ENCODE measurements at regions not wholly inside any gene's neighbourhood (a gene's known extent, or its start where the extent isn't known, plus 50 kb on each side); places are given as distances from the start of the nearest gene placed in this dataset.
"Not testable (repeated sequence)": the region's sequence is repeated elsewhere in the genome, so short reads cannot be mapped to it uniquely, and the experiment has no call there.

DNA sequence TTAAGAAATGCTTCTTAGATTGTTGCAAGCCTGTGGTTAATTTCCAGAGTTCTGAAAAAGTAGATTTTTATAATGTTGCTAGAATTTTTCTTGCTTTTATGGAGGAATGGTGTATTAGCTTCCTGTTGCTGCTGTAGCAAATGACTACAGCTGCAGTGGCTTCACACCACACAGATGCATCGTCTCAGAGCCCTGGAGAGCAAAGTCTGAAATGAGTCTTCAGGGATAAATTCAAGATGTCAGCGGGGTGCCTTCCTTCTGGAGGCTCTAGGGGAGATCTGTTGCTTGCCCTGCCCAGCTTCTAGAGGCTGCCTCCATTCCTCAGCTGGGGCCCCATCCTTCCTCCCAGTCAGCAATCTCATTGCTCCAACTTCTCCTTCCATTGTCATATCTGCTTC lies 187.8 kb downstream of the ZNF516 start:
- no peak for DNase-seq

DNA sequence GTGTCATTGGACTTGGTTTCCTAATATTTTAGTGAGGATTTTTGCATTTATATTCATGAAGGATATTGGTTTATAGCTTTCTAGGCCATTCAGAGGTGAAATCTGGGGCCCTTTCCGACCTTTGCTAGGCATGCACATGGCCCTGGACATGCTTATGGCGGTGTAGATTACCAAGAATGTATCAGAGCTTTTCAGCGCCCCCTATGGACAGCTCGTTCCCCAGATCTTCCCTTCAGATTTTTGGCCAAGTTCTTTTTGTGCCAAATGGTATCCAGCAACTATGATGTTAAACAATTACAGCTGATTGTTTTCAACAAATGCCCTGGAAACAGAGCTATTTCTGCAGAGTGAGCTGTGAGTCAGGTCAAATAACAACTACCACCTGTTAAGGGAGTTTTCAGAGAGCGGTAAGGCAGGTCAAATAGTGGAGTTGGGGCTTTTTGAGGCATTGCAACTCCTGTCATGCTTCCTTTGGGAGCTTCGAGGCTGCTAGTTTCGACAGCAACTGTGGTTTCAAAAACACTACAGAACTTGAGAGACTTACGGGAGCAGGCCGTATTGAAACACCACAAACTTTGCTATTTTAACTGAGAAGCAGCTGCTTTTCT lies 188.3 kb downstream of the ZNF516 start:
- DNase-seq: peak; percentile 33

- no peak for DNase-seq
Observed at GRCh38 chr18:76285866-76286265, 209.2 kb downstream of the ZNF516 start.

GRCh38 chr18:76281565-76281964 lies 213.5 kb downstream of the ZNF516 start:
- no peak for DNase-seq

DNA sequence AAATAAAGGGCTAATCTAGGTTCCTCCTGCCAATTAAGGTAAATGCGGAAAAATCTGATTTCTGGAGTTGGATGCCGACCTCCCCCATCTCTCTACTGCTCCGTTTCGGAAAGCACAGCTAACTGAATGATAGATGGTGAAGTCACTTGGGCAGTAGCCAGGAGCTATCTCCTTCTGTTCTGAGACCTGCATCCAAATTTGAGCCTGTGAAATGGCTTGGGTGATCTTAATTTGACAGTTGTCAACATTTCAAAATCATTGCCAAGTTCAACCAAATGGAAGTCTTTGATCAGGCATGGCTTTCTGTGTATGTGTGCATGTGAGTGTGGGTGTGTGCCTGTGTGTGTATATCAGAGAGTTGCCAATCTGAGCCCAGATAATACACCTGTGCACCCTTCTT lies 217.2 kb downstream of the ZNF516 start:
- no peak for DNase-seq

DNA sequence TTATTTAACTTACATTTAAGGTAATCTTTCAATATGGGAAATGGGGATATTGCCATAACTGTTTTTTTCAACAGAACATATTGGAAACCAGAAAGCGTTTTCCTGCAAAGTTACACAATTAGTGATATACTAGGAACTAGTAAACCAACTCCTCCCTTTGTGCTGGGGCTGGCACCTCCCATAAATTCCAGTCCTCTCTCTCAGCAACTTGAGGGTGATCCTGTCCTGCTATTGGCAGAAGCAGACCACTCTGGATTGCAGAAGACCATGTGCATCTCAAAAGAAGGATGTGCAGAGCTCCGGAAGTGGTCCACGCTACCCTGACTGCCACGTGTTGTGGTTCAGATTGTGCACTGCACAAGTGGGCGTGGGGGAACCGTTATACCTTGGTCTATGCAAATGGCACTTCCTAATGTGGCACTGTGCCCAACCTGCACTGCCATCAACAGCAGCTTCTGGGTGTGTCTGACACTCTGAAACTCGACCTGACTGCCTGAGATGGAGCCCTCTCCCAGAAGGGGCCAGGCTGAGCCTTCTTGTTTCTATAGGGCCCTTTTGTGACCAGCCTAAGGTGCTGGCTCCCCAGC lies 219.2 kb downstream of the ZNF516 start:
- peak; percentile 72 for DNase-seq

- peak; percentile 64 for DNase-seq
Observed at GRCh38 chr18:76274468-76275289, 220.4 kb downstream of the ZNF516 start.

GRCh38 chr18:76273956-76274355 lies 221.1 kb downstream of the ZNF516 start:
- no peak for DNase-seq

DNA sequence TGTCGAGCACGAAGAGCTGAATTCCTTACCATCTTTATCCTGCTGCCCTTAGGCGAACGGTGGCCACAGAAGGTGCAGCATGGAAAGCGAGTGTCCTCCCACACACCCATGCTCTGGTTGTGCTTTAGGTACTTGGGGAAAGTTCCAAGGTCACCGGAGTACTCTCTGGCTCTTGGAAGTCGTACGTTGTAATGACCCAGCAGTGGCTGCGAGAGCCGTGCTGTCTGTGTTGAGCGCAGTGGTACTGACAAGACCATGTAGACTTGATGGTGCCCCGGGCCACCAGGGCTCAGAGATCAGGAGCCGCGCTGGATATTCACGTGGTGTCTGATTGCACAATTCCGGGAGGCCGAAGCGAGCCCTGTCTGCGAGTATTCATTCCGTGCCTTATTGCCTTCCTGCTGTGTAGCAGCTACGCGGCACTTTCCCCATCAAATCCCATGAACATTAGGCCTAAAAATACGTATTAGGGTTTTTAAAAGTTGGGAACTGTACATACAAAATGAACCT lies 222.0 kb downstream of the ZNF516 start:
- DNase-seq: no peak

- not testable (repeated sequence) for DNase-seq
Observed at GRCh38 chr18:76267423-76267822, 227.6 kb downstream of the ZNF516 start.

GRCh38 chr18:76266236-76266991 lies 228.6 kb downstream of the ZNF516 start:
- DNase-seq: no peak

GRCh38 chr18:76265497-76266235 lies 229.4 kb downstream of the ZNF516 start:
- no peak for DNase-seq

GRCh38 chr18:76264876-76265250 lies 230.2 kb downstream of the ZNF516 start:
- no peak for DNase-seq

DNA sequence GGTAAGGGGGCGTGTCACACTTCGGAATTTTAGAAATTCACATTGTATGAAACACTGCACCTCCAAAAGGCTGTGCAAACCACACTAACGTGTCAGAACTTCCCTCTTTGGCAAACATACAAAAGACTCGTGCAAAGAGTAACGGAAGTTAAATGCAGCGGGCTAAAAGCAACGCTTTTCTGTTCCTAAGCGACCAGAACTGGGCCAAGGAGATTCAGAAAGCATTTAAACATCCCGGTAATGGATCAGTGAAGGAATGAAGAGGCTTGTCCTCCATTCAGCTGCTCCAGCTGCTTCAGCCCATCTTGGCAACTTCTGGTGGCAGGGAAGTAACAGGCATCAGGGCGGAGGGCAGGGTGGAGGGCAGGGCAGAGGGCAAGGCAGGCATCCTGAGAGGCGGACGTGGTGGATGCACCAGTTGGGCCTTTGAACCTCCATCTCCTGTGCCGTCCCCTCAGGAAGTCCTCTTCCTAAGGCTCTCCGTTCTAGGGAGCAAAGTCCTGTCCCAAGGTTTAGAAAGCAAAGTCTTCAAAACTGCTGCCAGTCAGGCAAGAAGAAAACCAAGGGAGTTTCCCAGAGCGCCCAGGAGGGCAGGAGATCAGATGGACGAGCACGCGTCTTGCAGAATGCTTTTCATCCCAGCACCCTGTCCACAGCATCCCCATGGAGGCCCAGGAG lies 230.7 kb downstream of the ZNF516 start:
- no peak for DNase-seq

DNA sequence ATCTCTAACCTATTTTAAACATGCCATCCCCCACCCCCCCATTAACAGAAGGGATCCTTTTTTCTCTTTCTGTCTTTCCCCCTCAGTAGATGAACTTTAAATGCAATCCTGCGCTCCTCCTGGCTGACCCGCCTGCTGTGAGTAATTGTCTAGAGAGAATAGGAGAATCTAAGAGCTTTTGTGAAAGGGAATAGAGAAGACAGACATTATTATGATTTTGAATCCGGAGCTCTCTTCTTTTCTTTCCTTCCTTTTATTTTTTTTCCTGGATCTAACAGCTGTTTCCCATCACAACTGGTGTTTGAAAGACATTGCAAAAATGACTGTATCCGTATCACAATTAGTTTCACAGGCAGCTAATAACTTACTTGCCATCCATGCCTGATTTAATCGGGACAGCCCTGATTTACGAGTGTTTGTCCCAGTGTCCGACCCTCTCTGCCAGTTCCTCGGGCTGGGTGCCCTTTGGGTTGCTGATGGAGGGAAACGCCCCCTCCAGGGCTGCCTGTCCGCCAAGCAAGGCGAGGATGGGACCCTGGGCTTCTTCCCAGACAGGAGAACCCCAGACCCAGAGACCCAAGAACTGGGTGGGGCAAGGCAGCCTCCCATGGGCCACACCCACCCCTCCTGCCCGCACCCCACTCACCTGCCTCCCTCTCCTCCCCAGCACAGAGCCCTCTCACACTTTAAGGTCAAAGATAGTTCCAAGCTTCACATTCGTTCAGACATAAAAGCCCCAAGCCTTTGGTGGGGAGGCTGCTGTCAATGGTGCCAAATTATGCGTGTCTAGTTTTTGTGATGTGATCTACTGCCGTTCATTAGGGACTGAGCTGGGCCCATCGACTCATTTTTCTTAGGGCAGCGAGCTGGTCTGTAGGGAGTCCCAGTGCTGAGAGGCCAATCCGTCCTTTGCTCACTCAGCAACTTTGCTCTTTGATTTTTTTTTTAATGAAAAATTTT lies 231.7 kb downstream of the ZNF516 start:
- peak; percentile 91 for DNase-seq

DNA sequence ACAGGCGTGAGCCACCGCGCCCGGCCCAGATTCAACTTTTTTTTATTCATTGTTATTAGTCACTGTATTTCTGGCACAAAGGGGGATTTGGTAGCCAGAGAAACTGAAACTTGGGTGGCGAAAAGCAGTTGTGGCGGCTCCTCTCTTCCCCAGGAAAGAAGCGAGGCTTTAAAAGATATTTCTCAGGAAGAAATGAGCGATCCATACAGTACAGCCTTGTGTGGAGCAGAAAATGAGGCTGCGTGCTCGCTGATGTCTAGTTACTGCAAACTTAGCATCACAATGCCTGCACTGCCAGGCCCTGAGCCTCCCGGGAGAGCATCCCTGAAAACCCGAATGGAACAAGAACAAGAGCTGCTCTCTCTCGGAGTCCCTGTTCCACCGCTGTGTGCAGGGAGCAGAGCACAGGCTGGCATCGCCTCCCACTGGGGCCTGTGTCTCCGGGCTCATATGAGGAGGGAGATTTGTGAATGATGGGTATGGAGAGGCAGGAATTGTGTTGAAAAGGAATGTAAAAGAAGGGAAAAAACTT lies 234.0 kb downstream of the ZNF516 start:
- no peak for DNase-seq

GRCh38 chr18:76259711-76260110 lies 235.3 kb downstream of the ZNF516 start:
- DNase-seq: no peak

DNA sequence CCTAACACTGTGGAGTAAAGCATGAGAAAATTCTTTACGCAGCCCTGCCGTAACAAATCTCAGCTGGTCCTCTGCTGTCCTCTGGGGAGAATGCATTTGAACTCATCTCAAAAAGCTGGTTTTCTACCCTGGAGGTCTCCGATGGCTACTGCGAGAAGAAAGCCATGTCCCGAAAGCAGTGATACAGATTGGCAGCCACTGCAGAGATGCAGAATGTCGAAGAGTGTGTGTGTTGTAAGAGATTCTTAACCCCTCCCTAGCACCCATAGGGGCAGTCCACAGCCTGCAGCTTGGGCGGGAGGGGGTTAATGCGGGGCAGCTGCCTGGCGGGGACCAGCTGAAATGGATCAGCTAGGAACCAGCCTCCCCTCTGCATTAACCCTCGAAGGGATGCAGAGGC lies 235.9 kb downstream of the ZNF516 start:
- no peak for DNase-seq

DNA sequence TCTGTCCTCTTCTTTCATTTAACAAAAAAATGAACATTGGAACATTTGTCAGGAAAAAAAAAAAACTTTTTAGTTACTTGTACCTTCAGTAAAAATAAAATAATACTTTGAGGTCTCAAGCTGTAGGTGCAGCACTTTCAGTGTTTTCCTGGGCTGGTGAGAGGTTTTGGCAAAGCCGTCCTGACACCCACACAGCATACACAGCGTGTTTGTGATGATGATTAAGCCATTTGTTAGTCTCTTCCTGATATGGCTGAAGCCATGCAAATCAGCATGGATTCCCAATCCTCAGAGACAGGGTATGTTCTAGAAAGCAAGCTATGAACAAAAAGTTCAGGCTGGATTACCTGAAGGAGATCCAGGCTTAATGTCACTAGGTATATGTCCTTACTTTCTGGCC lies 236.8 kb downstream of the ZNF516 start:
- DNase-seq: no peak

- DNase-seq: no peak
Observed at GRCh38 chr18:76255070-76255683, 239.9 kb downstream of the ZNF516 start.
